HG02798 (cell line): ENCODE measurements at regions not wholly inside any gene's neighbourhood (a gene's known extent, or its start where the extent isn't known, plus 50 kb on each side); places are given as distances from the start of the nearest gene placed in this dataset.

Source experiments
- ATAC-seq: cut with Tn5 transposase; IDR thresholded peaks from one replicate; pipeline ENCODE4 v1.9.1; 2021; ENCODE audit warnings: mild to moderate bottlenecking; ENCODE audit not compliant: unreplicated experiment, poor library complexity

DNA sequence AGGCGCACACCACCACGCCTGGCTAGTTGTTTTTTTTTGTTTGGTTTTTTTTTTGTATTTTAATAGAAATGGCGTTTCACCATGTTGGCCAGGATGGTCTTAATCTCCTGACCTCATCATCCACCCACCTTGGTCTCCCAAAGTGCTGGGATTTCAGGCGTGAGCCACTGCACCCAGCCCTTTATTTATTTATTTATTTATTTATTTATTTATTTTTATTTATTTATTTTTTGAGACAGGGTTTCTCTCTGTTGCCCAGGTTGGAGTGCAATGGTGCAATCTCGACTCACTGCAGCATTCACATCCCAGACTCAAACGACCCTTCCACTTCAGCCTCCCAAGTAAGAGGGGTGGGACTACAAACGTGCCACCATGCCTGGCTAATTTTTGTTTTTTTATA is 63.0 kb upstream of the ADAMTSL1 start:
- ATAC-seq = no peak

DNA sequence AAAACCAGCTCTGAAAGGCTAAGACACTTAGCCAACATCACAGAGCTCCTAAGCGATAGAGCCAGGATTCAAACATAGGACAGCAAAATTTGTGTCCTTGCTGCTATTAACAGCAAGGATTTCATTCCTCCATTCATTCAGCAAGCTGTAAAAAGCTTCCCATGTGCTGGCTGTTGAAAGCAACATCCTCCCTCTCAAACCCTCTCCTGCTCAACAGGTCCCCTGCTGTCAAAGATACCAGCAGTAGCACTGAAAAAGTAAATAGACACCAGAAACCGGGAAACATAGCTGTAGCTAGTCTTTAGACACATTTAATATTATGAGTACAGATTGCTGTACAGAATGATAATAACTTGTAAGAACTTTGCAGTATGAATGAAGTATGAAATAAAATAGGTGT is 52.6 kb upstream of the ADAMTSL1 start:
- ATAC-seq = no peak

DNA sequence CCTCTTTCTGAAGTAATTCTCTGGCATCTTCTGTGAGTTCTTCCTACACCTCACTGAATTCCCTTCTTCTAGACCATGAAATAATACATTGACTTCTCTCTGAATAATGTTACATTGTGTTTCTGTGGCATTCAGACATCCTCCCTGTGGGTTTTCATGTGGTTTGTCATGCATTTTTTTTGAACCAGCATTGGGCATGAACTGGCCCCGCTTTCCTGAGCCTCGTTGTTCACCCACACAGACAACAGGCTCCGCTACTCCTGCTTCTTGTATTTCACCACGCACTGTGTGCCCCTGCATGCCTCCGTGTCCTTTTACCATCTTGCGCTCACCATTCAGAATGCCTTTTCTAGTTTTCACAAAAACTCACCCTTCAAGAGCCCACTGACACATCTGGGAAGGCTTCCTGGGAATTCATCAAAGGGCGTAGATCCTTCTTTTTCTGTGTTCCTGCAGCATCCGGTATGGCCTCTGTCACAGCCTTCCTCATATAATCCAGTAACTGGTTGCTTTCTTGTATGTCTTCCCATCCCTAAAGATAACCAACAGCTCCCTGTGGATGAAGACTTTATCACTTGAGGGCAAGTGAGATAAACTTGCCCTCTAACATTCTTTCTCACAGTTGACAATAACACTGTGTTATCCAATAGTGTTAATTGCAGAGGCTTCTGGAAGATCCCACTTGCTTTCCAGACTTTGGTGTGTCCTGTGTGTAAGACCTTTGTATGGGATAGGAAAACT is 51.5 kb upstream of the ADAMTSL1 start:
- ATAC-seq = no peak

DNA sequence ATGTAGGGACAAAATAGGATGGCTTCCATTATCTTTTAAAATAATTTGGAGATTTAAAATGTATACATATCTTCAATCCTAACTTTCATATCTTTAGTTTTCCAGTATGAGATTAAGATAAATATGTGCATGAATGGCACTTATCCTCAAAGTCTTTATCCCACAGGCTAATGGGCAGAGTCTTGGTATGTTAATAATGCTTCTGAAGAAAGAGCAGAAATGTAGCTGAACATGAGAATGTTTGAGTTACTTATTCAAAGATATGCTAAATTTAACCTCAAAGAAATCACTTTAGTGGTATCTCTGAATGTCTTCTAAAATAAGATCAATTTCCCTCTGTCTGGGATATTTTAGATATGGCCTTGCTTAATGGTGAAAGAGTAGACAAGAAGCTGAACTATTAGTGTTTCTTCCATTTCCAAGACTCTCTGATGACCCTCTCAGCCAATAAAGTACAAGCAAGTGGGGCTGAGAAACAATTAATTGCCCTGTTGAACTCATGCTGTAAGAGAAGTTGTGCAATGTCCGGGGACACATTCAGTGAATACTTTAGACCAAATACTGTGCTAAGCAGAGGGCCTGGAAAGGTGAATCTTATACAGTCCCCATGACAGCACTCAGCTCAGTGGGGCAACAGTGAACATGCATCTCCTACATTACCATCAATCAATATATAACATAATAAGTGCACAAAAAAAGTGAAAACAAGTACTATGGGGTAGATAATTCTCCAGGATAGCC is 50.0 kb upstream of the ADAMTSL1 start:
- no peak for ATAC-seq
